ENCODE measurements at regions not wholly inside any gene's neighbourhood (a gene's known extent, or its start where the extent isn't known, plus 50 kb on each side); places are given as distances from the start of the nearest gene placed in this dataset.

- TF ChIP-seq CUX1 (IDR thresholded peaks at IDR 0.05; ENCODE audit: insufficient replicate concordance, low read depth, low read length) (no peak), RAD21 (IDR thresholded peaks at IDR 0.05; ENCODE audit: insufficient read depth, low read depth, low read length) (no peak), RBBP5 (conservative IDR thresholded peaks at IDR 0.05) (no peak), SUZ12 (IDR thresholded peaks at IDR 0.05; ENCODE audit: unreplicated experiment) (no peak), CHD1 (IDR thresholded peaks at IDR 0.05; ENCODE audit: low read depth, low read length) (no peak), BCL3 (IDR thresholded peaks at IDR 0.05; ENCODE audit: borderline replicate concordance, insufficient read depth, low read depth, low read length, poor library complexity, severe bottlenecking) (no peak), MLLT1 (IDR thresholded peaks at IDR 0.05) (no peak), BMI1 (IDR thresholded peaks at IDR 0.05; ENCODE audit: borderline replicate concordance) (no peak)
These were observed 319.3 kb upstream of the CFAP20DC start (continued) for GRCh38 chr3:59368900-59369675.
